Mucosa of rectum (tissue), 2 donors: ENCODE measurements at regions not wholly inside any gene's neighbourhood (a gene's known extent, or its start where the extent isn't known, plus 50 kb on each side); places are given as distances from the start of the nearest gene placed in this dataset.

Source experiments
- H3K27ac ChIP-seq, 2 donors: one replicate each; pipeline ENCODE4 v1.7.0; 2013; ENCODE audit warnings: inconsistent platforms in 2 of 2, low read depth in 2 of 2, low read length in 2 of 2
- H3K27me3 ChIP-seq, 2 donors: one replicate each; pipeline ENCODE4 v1.7.0; 2013; ENCODE audit warnings: low read length in 2 of 2; ENCODE audit not compliant: control insufficient read depth in 2 of 2, insufficient read depth in 2 of 2
- H3K36me3 ChIP-seq, 2 donors: one replicate each; pipeline ENCODE4 v1.7.0; 2013; ENCODE audit warnings: low read length in 2 of 2; ENCODE audit not compliant: control insufficient read depth in 2 of 2, insufficient read depth in 2 of 2
- H3K4me1 ChIP-seq, 2 donors: one replicate each; pipeline ENCODE4 v1.7.0; 2013; ENCODE audit warnings: low read length in 2 of 2, mild to moderate bottlenecking in 1 of 2; ENCODE audit not compliant: control insufficient read depth in 2 of 2, insufficient read depth in 2 of 2
- H3K4me3 ChIP-seq, 2 donors: one replicate each; pipeline ENCODE4 v1.7.0; 2013; ENCODE audit warnings: low read length in 2 of 2
- H3K9ac ChIP-seq, 2 donors: one replicate each; pipeline ENCODE4 v1.7.0; 2013; ENCODE audit warnings: low read length in 2 of 2, low read depth in 1 of 2, mild to moderate bottlenecking in 1 of 2
- H3K9me3 ChIP-seq, 2 donors: one replicate each; pipeline ENCODE4 v1.7.0; 2013; ENCODE audit warnings: low read length in 2 of 2; ENCODE audit not compliant: control insufficient read depth in 2 of 2
- donor health status: healthy.
- donor health status: Normal muscosa, but diverticular disease.

- H3K27ac ChIP-seq, result no peak overlapping the region
- H3K36me3 ChIP-seq, result no peaks in the 10 kb centered on the region
- H3K27me3 ChIP-seq, result no peaks in the 10 kb centered on the region
- no peak overlapping the region for H3K9ac ChIP-seq
- H3K4me3 ChIP-seq, result no peak overlapping the region
- H3K4me1 ChIP-seq, result peaks cover 0 to 5% of the 10 kb centered on the region in 2 donors
- H3K9me3 ChIP-seq, result no peaks in the 10 kb centered on the region
These were observed 272.5 kb downstream of the XXYLT1 start for GRCh38 chr3:194998417-194998816.

- no peak overlapping the region for H3K4me3 ChIP-seq
- H3K36me3 ChIP-seq, result no peaks in the 10 kb centered on the region
- H3K9ac ChIP-seq, result no peak overlapping the region
- H3K9me3 ChIP-seq, result no peaks in the 10 kb centered on the region
- no peaks in the 10 kb centered on the region for H3K27me3 ChIP-seq
- H3K27ac ChIP-seq, result no peak overlapping the region
- peaks cover 0 to 5% of the 10 kb centered on the region in 2 donors for H3K4me1 ChIP-seq
These were observed 272.0 kb downstream of the XXYLT1 start for GRCh38 chr3:194998948-194999347.

GRCh38 chr3:194999491-194999890, 271.5 kb downstream of the XXYLT1 start:
- Histone ChIP-seq H3K4me3 (no peak overlapping the region), H3K27me3 (peaks cover 0 to 3% of the 10 kb centered on the region in 2 donors), H3K4me1 (peaks cover 0 to 5% of the 10 kb centered on the region in 2 donors), H3K27ac (no peak overlapping the region), H3K36me3 (no peaks in the 10 kb centered on the region), H3K9ac (no peak overlapping the region), H3K9me3 (no peaks in the 10 kb centered on the region)

DNA sequence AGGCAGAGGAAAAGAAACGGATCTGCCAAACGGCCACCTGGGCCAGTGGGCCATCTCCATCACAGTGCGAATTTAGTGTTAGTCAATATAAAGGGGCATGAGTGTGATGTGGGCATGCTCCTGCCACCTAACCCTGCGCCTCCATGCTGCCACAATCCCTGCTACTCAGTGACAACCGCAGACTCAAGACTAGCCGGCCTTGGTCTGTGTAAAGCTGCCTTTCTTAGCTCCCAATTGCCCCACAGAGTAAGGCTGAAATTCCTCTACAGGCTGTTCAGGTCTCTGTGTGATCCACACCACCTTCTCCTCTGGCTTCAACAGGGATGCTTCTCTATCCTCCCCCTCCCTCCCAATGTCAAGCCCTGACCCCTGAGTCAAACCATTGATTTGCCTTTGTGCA, 269.7 kb downstream of the XXYLT1 start:
- H3K4me3 ChIP-seq, result no peak overlapping the region
- H3K36me3 ChIP-seq, result no peaks in the 10 kb centered on the region
- peaks cover 0 to 3% of the 10 kb centered on the region in 2 donors for H3K27me3 ChIP-seq
- peaks cover 0 to 5% of the 10 kb centered on the region in 2 donors for H3K4me1 ChIP-seq
- no peak overlapping the region for H3K9ac ChIP-seq
- H3K27ac ChIP-seq, result no peak overlapping the region
- no peaks in the 10 kb centered on the region for H3K9me3 ChIP-seq

DNA sequence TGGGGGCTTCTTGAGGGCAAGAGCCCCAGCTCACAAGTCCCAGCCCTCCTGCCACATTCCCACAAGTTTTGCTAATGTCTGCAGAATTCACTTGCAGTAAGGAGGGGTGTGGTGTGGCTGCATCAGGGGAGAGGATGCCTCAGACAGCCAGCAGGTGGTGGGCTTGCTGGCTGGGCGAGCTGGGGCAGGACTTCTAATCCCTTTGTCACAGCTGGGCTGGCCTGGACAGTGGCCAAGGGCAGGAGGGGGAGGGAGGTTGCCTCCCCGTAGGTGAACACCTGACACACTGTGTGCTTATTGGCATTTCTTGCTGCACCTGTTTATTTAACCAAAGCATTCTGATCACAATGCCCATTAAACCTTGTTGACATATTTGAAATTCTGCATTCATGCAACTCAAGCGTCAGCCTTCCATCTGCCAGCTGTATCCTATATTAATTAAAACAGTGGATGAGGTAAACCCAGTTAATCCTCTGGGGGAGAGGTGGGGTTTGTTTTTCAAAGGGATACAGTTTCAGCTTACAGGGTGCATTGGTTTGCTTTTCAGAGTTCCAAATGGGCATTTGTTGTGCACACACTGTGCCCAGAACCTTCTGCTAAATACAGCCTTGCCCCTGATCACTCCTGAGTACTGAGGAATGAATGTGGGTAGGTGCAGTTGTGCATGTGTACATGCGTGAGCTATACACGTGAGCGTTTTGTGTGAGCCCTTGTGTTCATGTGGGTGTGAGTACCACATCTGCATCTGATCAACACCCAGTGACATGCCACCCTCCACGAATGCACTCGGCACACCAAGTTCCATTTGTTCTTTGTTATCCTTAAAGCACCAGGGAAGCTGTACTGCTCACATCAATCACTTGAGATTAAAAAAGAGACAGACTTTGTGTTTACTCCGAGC, 268.7 kb downstream of the XXYLT1 start:
- Histone ChIP-seq H3K9ac (no peak overlapping the region), H3K27ac (no peak overlapping the region), H3K9me3 (no peaks in the 10 kb centered on the region), H3K36me3 (no peaks in the 10 kb centered on the region), H3K27me3 (peaks cover 0 to 3% of the 10 kb centered on the region in 2 donors), H3K4me1 (peaks cover 0 to 5% of the 10 kb centered on the region in 2 donors), H3K4me3 (no peak overlapping the region)

GRCh38 chr3:195003006-195003892, 267.7 kb downstream of the XXYLT1 start:
- Histone ChIP-seq H3K4me1 (peaks cover 0 to 5% of the 10 kb centered on the region in 2 donors), H3K27ac (no peak overlapping the region), H3K9me3 (no peaks in the 10 kb centered on the region), H3K9ac (no peak overlapping the region), H3K4me3 (no peak overlapping the region), H3K27me3 (peaks cover 0 to 3% of the 10 kb centered on the region in 2 donors), H3K36me3 (no peaks in the 10 kb centered on the region)

DNA sequence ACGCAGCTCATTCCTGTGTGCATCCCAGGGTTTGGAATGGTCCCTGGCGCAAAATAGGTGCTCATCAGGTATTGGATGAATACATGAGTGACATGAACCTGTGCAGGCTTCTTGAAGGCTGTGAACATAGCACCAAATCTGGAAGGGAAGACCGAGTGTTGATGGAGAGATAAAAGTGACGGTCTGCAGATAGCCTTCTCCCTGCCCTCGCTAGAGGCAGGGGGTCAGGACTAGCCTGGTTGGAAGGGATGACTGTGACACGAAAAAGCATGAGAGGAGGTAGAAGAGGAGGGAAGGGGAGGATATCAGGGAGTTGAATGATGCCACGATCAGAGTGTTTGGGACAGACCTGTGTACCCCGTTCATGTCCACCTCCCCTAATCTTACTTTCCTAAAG, 267.1 kb downstream of the XXYLT1 start:
- no peak overlapping the region for H3K27ac ChIP-seq
- no peak overlapping the region for H3K4me3 ChIP-seq
- peaks cover 0 to 5% of the 10 kb centered on the region in 2 donors for H3K4me1 ChIP-seq

GRCh38 chr3:195004512-195005250, 266.3 kb downstream of the XXYLT1 start:
- Histone ChIP-seq H3K4me1 (peaks cover 0 to 5% of the 10 kb centered on the region in 2 donors), H3K4me3 (no peak overlapping the region), H3K27ac (no peak overlapping the region), H3K36me3 (no peaks in the 10 kb centered on the region), H3K27me3 (peaks cover 0 to 3% of the 10 kb centered on the region in 2 donors), H3K9ac (no peak overlapping the region), H3K9me3 (no peaks in the 10 kb centered on the region)

More for the DNA sequence above, 267.1 kb downstream of the XXYLT1 start:
- no peak overlapping the region for H3K9ac ChIP-seq
- peaks cover 0 to 3% of the 10 kb centered on the region in 2 donors for H3K27me3 ChIP-seq
- no peaks in the 10 kb centered on the region for H3K36me3 ChIP-seq
- no peaks in the 10 kb centered on the region for H3K9me3 ChIP-seq

- H3K4me3 ChIP-seq, result no peak overlapping the region
- no peak overlapping the region for H3K9ac ChIP-seq
- peaks cover 0 to 5% of the 10 kb centered on the region in 2 donors for H3K4me1 ChIP-seq
- no peak overlapping the region for H3K27ac ChIP-seq
- H3K9me3 ChIP-seq, result no peaks in the 10 kb centered on the region
- H3K27me3 ChIP-seq, result peaks cover 0 to 3% of the 10 kb centered on the region in 2 donors
- H3K36me3 ChIP-seq, result no peaks in the 10 kb centered on the region
These were observed 265.7 kb downstream of the XXYLT1 start for GRCh38 chr3:195005251-195005620.
